Head of caudate nucleus (tissue), 42 donors: ENCODE measurements at regions not wholly inside any gene's neighbourhood (a gene's known extent, or its start where the extent isn't known, plus 50 kb on each side); places are given as distances from the start of the nearest gene placed in this dataset.
"Not testable (repeated sequence)": the region's sequence is repeated elsewhere in the genome, so short reads cannot be mapped to it uniquely, and the experiment has no call there.

Experiments
- DNase-seq, 42 donors: peaks; one replicate each; pipeline versions ENCODE4 v3.0.0 to v3.0.0-alpha.2; 2020 to 2021; ENCODE audit warnings: mixed read lengths in 7 of 42
- intact Hi-C: fragments of 100-400 bp; cut with DNase I; formaldehyde crosslinking; loops from one replicate; pipeline ENCODE4 v1.15.0; 2022

DNA sequence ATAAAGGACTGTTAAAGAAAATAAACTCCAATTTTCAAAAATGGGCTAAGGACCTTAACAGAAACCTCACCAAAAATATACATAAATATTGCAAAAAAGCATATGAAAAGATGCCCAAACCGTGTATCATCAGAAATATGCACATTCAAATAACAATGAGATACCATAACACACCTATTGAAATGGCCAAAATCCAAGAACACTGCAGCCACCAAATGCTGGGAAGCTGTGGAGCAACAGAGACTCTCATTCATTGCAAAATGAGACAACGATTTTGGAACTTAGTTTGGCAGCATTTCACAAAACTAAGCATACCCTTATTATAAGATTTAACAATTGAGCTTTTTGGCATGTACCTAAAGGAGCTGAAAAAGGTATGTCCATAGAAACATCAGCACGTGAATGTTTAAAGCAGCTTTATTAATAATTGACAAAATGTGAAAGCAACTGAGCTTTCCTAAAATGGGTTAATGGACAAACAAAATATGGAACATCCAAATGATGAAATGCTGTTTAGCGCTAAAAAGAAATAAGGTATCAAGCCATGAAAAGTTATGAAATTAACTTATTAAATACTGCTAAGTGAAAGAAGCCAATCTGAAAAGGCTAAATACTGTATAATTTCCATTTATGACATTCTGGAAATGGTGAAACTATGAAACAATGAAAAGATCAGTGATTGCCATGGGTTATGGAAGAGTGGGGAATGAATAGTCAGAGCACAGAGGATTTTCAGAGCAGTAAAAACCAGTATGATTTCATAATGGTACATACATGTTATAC, 592.6 kb upstream of the ADGRB3 start:
- DNase-seq, result no peak
- intact Hi-C loops, result no loop called here

GRCh38 chr6:68040780-68041179, 594.3 kb upstream of the ADGRB3 start:
- DNase-seq, result no peak

GRCh38 chr6:68040312-68040778, 594.7 kb upstream of the ADGRB3 start:
- intact Hi-C loops, result no loop called here
- no peak for DNase-seq

More at GRCh38 chr6:68040780-68041179, 594.3 kb upstream of the ADGRB3 start:
- intact Hi-C loops, result no loop called here

- no peak for DNase-seq
- intact Hi-C loops, result no loop called here
Measured at GRCh38 chr6:68039641-68040311, 595.3 kb upstream of the ADGRB3 start.

- intact Hi-C loops, result no loop called here
- DNase-seq, result no peak
Measured at GRCh38 chr6:68038815-68039408, 596.2 kb upstream of the ADGRB3 start.

- intact Hi-C loops, result no loop called here
Measured at GRCh38 chr6:68032217-68032616, 602.9 kb upstream of the ADGRB3 start.

GRCh38 chr6:68031054-68031453, 604.0 kb upstream of the ADGRB3 start:
- DNase-seq, result no peak
- intact Hi-C loops, result no loop called here

More at GRCh38 chr6:68032217-68032616, 602.9 kb upstream of the ADGRB3 start:
- DNase-seq, result no peak

GRCh38 chr6:68026483-68026882, 608.6 kb upstream of the ADGRB3 start:
- intact Hi-C loops, result no loop called here
- DNase-seq, result no peak

GRCh38 chr6:68025764-68026163, 609.3 kb upstream of the ADGRB3 start:
- intact Hi-C loops, result no loop called here
- no peak for DNase-seq

GRCh38 chr6:68024570-68025269, 610.4 kb upstream of the ADGRB3 start:
- DNase-seq, result no peak

DNA sequence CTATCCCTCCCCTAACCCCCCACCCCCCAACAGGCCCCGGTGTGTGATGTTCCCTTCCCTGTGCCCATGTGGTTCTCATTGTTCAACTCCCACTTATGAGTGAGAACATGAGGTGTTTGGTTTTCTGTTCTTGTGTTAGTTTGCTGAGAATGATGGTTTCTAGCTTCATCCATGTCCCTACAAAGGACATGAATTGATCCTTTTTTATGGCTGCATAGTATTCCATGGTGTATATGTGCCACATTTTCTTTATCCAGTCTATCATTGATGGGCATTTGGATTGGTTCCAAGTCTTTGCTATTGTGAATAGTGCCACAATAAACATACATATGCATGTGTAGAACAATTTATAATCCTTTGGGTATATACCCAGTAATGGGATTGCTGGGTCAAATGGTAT, 612.1 kb upstream of the ADGRB3 start:
- DNase-seq, intact Hi-C loops: not testable (repeated sequence)

More at GRCh38 chr6:68024570-68025269, 610.4 kb upstream of the ADGRB3 start:
- intact Hi-C loops, result no loop called here

- intact Hi-C loops, result no loop called here
Measured at GRCh38 chr6:68013780-68014515, 621.1 kb upstream of the ADGRB3 start.

GRCh38 chr6:68012822-68013221, 622.3 kb upstream of the ADGRB3 start:
- no peak for DNase-seq
- intact Hi-C loops, result no loop called here

More at GRCh38 chr6:68013780-68014515, 621.1 kb upstream of the ADGRB3 start:
- no peak for DNase-seq

DNA sequence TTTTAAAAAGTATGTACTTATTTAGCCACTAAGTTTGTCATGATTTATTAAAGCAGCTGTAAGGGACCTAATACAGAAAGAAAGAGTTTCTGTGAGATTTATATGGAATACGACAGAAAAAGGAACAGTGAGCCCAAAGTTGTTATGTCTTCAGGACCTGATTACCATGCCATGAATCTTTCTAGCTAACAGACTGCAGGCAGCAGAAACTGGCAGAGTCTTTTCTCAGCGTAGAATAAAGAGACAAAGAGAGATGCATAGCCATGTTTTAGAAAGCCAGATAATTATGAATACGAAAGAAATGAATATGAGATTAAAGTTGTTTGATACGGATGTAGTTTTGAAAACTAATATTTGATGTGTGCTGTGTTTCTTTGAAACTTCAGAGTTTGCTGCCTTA, 624.1 kb upstream of the ADGRB3 start:
- intact Hi-C loops, result no loop called here
- no peak for DNase-seq

- intact Hi-C loops, result no loop called here
- DNase-seq, result no peak
Measured at GRCh38 chr6:68008445-68008844, 626.6 kb upstream of the ADGRB3 start.

- DNase-seq, result no peak
- intact Hi-C loops, result no loop called here
Measured at GRCh38 chr6:68007717-68008116, 627.4 kb upstream of the ADGRB3 start.

DNA sequence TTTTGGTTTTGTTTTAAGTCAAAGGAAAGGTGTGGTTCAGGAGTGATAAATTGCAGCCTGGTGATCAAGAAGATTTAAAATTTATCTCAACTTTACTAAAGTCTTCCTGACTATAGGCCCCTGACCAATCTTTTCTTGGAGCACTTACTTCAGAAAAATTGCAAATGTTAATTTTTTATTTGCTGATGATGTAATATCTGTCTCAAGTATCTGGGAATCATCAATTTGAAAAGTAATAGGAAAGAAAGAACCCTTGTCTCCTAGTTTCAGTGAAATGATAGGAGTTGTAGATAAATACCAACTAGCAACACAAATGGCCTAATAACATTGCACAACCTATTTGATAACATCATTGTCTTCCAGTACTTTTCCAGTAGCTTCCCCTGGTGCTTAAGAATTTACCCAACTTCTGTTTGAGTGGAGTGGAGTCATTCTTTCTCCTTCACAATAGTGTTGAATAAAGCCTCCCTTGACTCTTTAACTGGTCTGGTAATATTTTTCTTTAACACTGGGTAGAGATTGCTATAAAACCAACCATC, 648.3 kb upstream of the ADGRB3 start:
- no peak for DNase-seq
- intact Hi-C loops, result no loop called here

DNA sequence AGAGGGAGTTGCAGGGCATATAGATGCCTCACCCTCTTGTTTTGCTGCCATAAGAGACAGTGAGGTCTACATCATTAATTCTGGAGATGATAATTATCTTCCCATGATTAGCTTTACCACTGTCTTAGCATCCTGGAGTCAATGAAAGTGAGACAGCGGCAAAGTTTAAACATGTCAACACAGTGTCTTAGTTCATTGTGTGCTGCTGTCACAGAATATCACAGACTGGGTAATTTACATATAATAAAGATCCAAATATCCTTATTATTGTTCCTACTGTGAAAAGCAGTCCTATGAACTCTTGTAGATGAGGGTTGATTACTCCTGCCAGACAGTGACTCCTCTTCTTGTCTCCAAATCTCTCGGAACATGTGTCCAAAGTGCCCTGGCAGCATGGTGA, 658.6 kb upstream of the ADGRB3 start:
- intact Hi-C loops, result no loop called here
- no peak for DNase-seq

DNA sequence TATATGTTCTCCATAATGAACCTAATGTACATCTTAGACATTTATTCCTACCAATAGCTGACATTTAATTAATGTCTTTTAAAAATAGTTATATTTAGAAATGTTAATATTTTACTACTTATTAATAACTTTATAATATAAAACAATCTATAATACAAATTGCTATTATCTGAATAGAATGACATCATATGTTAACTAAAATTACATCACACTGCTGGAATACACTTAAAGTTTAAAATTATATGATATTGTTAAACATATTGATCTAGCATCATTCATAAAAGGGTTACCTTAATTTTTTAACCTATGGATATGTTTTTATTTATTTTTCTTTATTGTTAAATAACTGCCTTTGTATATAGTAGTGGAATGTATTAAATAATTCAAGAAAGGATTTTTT, 660.2 kb upstream of the ADGRB3 start:
- intact Hi-C loops, result no loop called here

More for the DNA sequence above, 660.2 kb upstream of the ADGRB3 start:
- no peak for DNase-seq
